ENCODE measurements at regions not wholly inside any gene's neighbourhood (a gene's known extent, or its start where the extent isn't known, plus 50 kb on each side); places are given as distances from the start of the nearest gene placed in this dataset.

DNA sequence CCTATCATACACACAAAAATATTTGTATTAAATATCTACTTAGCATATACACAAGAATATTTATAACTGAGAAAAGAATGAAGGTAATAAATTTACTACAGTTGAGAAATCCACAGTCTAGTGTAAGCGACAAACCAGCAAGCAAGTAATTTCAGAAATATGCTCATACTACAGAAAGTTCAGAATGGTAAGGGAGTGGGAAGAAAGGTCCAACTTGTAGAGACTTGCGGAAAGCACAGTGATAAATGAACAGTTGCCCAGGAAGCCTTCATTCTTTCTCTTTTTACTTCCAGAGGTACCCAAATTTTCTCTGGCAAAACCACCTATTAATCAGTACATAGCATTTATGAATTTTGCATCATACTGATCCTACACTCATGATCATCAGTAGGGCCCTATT, 438.1 kb upstream of the PCDH10 start:
- TF ChIP-seq CTCF (IDR thresholded peaks at IDR 0.05) (no peak), POLR2AphosphoS5 (IDR thresholded peaks at IDR 0.05) (no peak), EP300 (IDR thresholded peaks at IDR 0.05; ENCODE audit: low read depth) (no peak), POLR2A (IDR thresholded peaks at IDR 0.05) (no peak)
- H3K27ac ChIP-seq, result no peak overlapping the region
- intact Hi-C loops (cut with DNase I; ENCODE audit: low total_unique reads), result no loop called here
- no peaks in the 10 kb centered on the region for H3K36me3 ChIP-seq
- no peaks in the 10 kb centered on the region for H3K9me3 ChIP-seq
- WGBS, 2 donors (ENCODE audit: low coverage in 1 of 2), result 78 to 92% methylated on average over 2 of the region's 2 CpGs
- H3K4me1 ChIP-seq, result no peaks in the 10 kb centered on the region
- DNase-seq, result no peak
- H3K4me3 ChIP-seq, result no peak overlapping the region
- H3K27me3 ChIP-seq, result no peaks in the 10 kb centered on the region
- in situ Hi-C loops (cut with MboI; ENCODE audit: low pct_ligation_motif_present in 1 of 4, low pct_unique_long_range_greater_than_20kb in 1 of 4, low sequenced_read_pairs in 3 of 4), result no loop called here

GRCh38 chr4:132737344-132737743, 411.8 kb upstream of the PCDH10 start:
- intact Hi-C loops (cut with DNase I; ENCODE audit: low total_unique reads), result no loop called here
- Histone ChIP-seq H3K9me3 (no peaks in the 10 kb centered on the region), H3K36me3 (no peaks in the 10 kb centered on the region), H3K27me3 (no peaks in the 10 kb centered on the region), H3K4me3 (no peak overlapping the region), H3K27ac (no peak overlapping the region), H3K4me1 (no peaks in the 10 kb centered on the region)
- TF ChIP-seq POLR2A (IDR thresholded peaks at IDR 0.05) (no peak), CTCF (IDR thresholded peaks at IDR 0.05) (no peak), EP300 (IDR thresholded peaks at IDR 0.05; ENCODE audit: low read depth) (no peak), POLR2AphosphoS5 (IDR thresholded peaks at IDR 0.05) (no peak)
- no peak for DNase-seq
- 87% methylated on average over 3 of the region's 3 CpGs; no CpG with 5 or more reads in 1 of the 2 donors for WGBS, 2 donors (ENCODE audit: low coverage in 1 of 2)
- in situ Hi-C loops (cut with MboI; ENCODE audit: low pct_ligation_motif_present in 1 of 4, low pct_unique_long_range_greater_than_20kb in 1 of 4, low sequenced_read_pairs in 3 of 4), result no loop called here

DNA sequence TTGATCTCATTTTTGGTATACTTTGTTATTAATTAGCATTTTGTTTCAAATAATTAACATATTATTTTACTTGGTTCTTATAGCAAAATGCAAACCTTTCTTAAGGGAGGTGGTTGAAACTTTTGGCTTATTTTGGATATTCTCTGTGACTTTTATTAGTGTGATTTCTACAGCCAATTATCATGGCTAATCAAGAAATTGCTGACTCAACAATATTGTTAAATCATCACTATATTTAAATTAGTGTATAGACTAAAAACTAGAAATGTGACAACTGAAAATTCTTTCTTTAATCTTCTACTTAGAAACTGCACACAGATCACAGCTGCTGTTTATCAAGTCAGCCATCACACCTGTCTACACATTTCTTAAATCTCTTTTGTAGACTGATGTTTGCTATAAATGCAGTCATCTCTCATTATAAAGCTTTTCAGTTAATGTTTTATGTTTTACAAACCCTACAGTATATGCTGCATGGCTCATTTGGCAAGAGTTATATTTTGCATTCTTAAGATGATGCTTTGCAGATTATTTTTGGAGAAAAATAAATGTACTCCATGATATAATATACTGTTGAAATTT, 389.8 kb upstream of the PCDH10 start:
- TF ChIP-seq CTCF (IDR thresholded peaks at IDR 0.05), result no peak
- TF ChIP-seq EP300 (IDR thresholded peaks at IDR 0.05; ENCODE audit: low read depth), result no peak
- no peak for TF ChIP-seq POLR2AphosphoS5 (IDR thresholded peaks at IDR 0.05)
- TF ChIP-seq POLR2A (IDR thresholded peaks at IDR 0.05), result no peak
- H3K27me3 ChIP-seq, result no peaks in the 10 kb centered on the region
- H3K9me3 ChIP-seq, result no peaks in the 10 kb centered on the region
- intact Hi-C loops (cut with DNase I; ENCODE audit: low total_unique reads) (no loop called here), in situ Hi-C loops (cut with MboI; ENCODE audit: low pct_ligation_motif_present in 1 of 4, low pct_unique_long_range_greater_than_20kb in 1 of 4, low sequenced_read_pairs in 3 of 4) (no loop called here)
- no peak for DNase-seq
- H3K4me1 ChIP-seq, result no peaks in the 10 kb centered on the region
- H3K4me3 ChIP-seq, result no peak overlapping the region
- no peak overlapping the region for H3K27ac ChIP-seq
- H3K36me3 ChIP-seq, result no peaks in the 10 kb centered on the region

DNA sequence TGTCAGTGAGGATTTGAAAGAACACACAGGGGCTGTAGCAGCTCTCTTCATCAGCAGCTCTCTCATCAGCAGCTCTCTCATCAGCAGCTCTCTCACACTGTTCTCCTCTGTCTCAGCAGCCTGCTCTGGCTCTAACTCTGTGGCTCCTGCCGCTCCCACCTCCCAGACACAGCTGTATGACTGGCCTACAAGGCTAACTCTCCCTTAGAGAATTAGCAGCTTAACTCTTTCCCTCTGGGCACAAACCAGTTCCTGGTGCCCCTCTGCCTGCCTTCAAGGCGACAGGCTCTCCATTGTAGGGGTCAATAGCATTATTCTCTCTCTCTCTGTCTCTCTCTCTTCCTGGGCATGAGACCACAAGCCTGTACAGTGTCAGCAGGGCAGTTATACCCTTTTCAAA, 385.6 kb upstream of the PCDH10 start:
- Histone ChIP-seq H3K27me3 (no peaks in the 10 kb centered on the region), H3K9me3 (no peaks in the 10 kb centered on the region), H3K36me3 (no peaks in the 10 kb centered on the region), H3K27ac (no peak overlapping the region), H3K4me3 (no peak overlapping the region), H3K4me1 (no peaks in the 10 kb centered on the region)
- intact Hi-C loops (cut with DNase I; ENCODE audit: low total_unique reads) (no loop called here), in situ Hi-C loops (cut with MboI; ENCODE audit: low pct_ligation_motif_present in 1 of 4, low pct_unique_long_range_greater_than_20kb in 1 of 4, low sequenced_read_pairs in 3 of 4) (no loop called here)
- WGBS, 2 donors (ENCODE audit: low coverage in 1 of 2), result 61 to 81% methylated on average over 2 of the region's 2 CpGs
- no peak for DNase-seq
- TF ChIP-seq CTCF (IDR thresholded peaks at IDR 0.05), result no peak
- no peak for TF ChIP-seq POLR2A (IDR thresholded peaks at IDR 0.05)
- TF ChIP-seq POLR2AphosphoS5 (IDR thresholded peaks at IDR 0.05), result no peak
- no peak for TF ChIP-seq EP300 (IDR thresholded peaks at IDR 0.05; ENCODE audit: low read depth)
